NT2/D1 (cell line): ENCODE measurements at regions not wholly inside any gene's neighbourhood (a gene's known extent, or its start where the extent isn't known, plus 50 kb on each side); places are given as distances from the start of the nearest gene placed in this dataset.

Experiments used
- SUZ12 ChIP-seq: IDR thresholded peaks from 2 replicates; pipeline ENCODE4 v1.6.1; 2011; ENCODE audit not compliant: insufficient read length, insufficient read depth; ENCODE audit errors: extremely low read depth
- YY1 ChIP-seq: IDR thresholded peaks from 2 replicates; pipeline ENCODE4 v1.6.1; 2011; ENCODE audit not compliant: insufficient read length, insufficient read depth
- ZNF274 ChIP-seq: IDR thresholded peaks from 2 replicates; pipeline ENCODE4 v1.6.1; 2011; ENCODE audit warnings: mild to moderate bottlenecking, low read depth, low read length

- TF ChIP-seq SUZ12: no peak
- TF ChIP-seq ZNF274: no peak
- no peak for TF ChIP-seq YY1
These were observed 261.4 kb upstream of the ZP4 start for GRCh38 chr1:238152119-238152518.
